ENCODE measurements at regions not wholly inside any gene's neighbourhood (a gene's known extent, or its start where the extent isn't known, plus 50 kb on each side); places are given as distances from the start of the nearest gene placed in this dataset.

- H3K27me3 ChIP-seq (ENCODE audit: low read depth): peaks cover 11% of the 10 kb centered on the region
- no peaks in the 10 kb centered on the region for H3K4me1 ChIP-seq
- no peaks in the 10 kb centered on the region for H3K36me3 ChIP-seq
- no peaks in the 10 kb centered on the region for H3K9me3 ChIP-seq (replicated peaks)
- no peak for DNase-seq
- intact Hi-C loops (cut with micrococcal nuclease): no loop called here
- no peak for TF ChIP-seq CTCF (IDR thresholded peaks at IDR 0.05; ENCODE audit: borderline replicate concordance)
- H3K4me3 ChIP-seq: no peak overlapping the region
- H3K27ac ChIP-seq (replicated peaks): no peak overlapping the region
Measured at GRCh38 chr2:66268756-66269155, 166.2 kb upstream of the MEIS1 start.

GRCh38 chr2:66264354-66264753, 170.6 kb upstream of the MEIS1 start:
- intact Hi-C loops (cut with micrococcal nuclease): no loop called here
- Histone ChIP-seq H3K36me3 (no peaks in the 10 kb centered on the region), H3K4me1 (no peaks in the 10 kb centered on the region), H3K27ac (replicated peaks) (no peak overlapping the region), H3K27me3 (ENCODE audit: low read depth) (peaks cover 11% of the 10 kb centered on the region), H3K4me3 (no peak overlapping the region), H3K9me3 (replicated peaks) (peaks cover 5% of the 10 kb centered on the region)
- TF ChIP-seq CTCF (IDR thresholded peaks at IDR 0.05; ENCODE audit: borderline replicate concordance): no peak
- DNase-seq: no peak

GRCh38 chr2:66255867-66256266, 179.1 kb upstream of the MEIS1 start:
- no peak for DNase-seq
- no peak overlapping the region for H3K27ac ChIP-seq (replicated peaks)
- H3K36me3 ChIP-seq: no peaks in the 10 kb centered on the region
- no peak for TF ChIP-seq CTCF (IDR thresholded peaks at IDR 0.05; ENCODE audit: borderline replicate concordance)
- H3K9me3 ChIP-seq (replicated peaks): peaks cover 5% of the 10 kb centered on the region
- intact Hi-C loops (cut with micrococcal nuclease): no loop called here
- peaks cover 34% of the 10 kb centered on the region for H3K27me3 ChIP-seq (ENCODE audit: low read depth)
- H3K4me1 ChIP-seq: no peaks in the 10 kb centered on the region
- no peak overlapping the region for H3K4me3 ChIP-seq

- peaks cover 5% of the 10 kb centered on the region for H3K9me3 ChIP-seq (replicated peaks)
- no peak overlapping the region for H3K4me3 ChIP-seq
- no peak for TF ChIP-seq CTCF (IDR thresholded peaks at IDR 0.05; ENCODE audit: borderline replicate concordance)
- H3K36me3 ChIP-seq: no peaks in the 10 kb centered on the region
- no peak for DNase-seq
- H3K27me3 ChIP-seq (ENCODE audit: low read depth): peaks cover 34% of the 10 kb centered on the region
- intact Hi-C loops (cut with micrococcal nuclease): no loop called here
- H3K4me1 ChIP-seq: no peaks in the 10 kb centered on the region
- no peak overlapping the region for H3K27ac ChIP-seq (replicated peaks)
Measured at GRCh38 chr2:66255136-66255535, 179.8 kb upstream of the MEIS1 start.

GRCh38 chr2:66253066-66253465, 181.9 kb upstream of the MEIS1 start:
- H3K9me3 ChIP-seq (replicated peaks): no peaks in the 10 kb centered on the region
- H3K27ac ChIP-seq (replicated peaks): no peak overlapping the region
- no peaks in the 10 kb centered on the region for H3K4me1 ChIP-seq
- intact Hi-C loops (cut with micrococcal nuclease): no loop called here
- H3K4me3 ChIP-seq: no peak overlapping the region
- H3K27me3 ChIP-seq (ENCODE audit: low read depth): peaks cover 34% of the 10 kb centered on the region
- H3K36me3 ChIP-seq: no peaks in the 10 kb centered on the region
- no peak for DNase-seq
- no peak for TF ChIP-seq CTCF (IDR thresholded peaks at IDR 0.05; ENCODE audit: borderline replicate concordance)

GRCh38 chr2:66252109-66252508, 182.8 kb upstream of the MEIS1 start:
- Histone ChIP-seq H3K9me3 (replicated peaks) (no peaks in the 10 kb centered on the region), H3K4me1 (no peaks in the 10 kb centered on the region), H3K36me3 (no peaks in the 10 kb centered on the region), H3K27me3 (ENCODE audit: low read depth) (peaks cover 34% of the 10 kb centered on the region), H3K27ac (replicated peaks) (no peak overlapping the region), H3K4me3 (no peak overlapping the region)
- DNase-seq: no peak
- TF ChIP-seq CTCF (IDR thresholded peaks at IDR 0.05; ENCODE audit: borderline replicate concordance): no peak
- intact Hi-C loops (cut with micrococcal nuclease): no loop called here
